ENCODE measurements at regions not wholly inside any gene's neighbourhood (a gene's known extent, or its start where the extent isn't known, plus 50 kb on each side); places are given as distances from the start of the nearest gene placed in this dataset.
A peak's percentile ranks its signal among the peaks of the same experiment; 100 is the strongest.
"Not testable (repeated sequence)": the region's sequence is repeated elsewhere in the genome, so short reads cannot be mapped to it uniquely, and the experiment has no call there.

DNA sequence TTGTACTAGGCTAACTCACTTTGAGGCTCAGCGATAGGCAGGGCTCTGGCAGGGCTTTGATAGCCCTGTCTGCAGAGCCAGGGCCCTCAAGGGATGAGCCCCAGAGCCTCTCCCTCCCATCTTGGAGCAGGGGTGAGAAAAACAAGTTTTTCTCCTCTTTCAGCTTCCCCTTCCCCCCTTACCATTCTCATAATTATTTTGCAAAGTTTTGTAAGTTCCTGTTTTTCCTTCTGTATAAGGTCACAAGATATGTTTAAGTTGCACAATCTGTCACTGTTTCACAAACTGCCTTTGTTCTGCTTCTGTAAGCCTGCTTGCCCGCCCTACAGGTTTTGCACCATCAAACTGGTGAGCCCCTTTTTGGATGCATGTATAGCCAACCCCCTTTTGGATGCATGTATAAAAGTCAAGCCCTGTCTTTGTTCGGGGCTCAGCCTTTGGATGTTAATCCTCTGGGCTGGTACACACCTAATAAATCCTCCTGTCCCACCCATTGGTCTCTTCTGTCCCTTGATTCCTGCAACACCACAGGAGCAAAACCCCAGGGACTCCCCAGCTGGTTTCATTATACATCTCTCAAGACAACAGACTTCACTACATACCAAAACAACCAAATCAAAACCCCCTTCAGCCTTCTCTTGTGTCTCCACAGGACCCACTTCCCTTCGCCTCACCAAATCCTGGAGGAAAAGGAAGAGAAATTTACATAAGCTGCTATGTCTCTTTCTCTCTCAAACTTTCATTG lies 52.5 kb upstream of the RESF1 start:
- Histone ChIP-seq H3K36me3 (no peaks in the 10 kb centered on the region), H3K4me1 (no peaks in the 10 kb centered on the region), H3K4me3 (no peak overlapping the region), H3K27me3 (no peaks in the 10 kb centered on the region), H3K9me3 (no peaks in the 10 kb centered on the region), H3K27ac (no peak overlapping the region)
- TF ChIP-seq, protein P1, sequence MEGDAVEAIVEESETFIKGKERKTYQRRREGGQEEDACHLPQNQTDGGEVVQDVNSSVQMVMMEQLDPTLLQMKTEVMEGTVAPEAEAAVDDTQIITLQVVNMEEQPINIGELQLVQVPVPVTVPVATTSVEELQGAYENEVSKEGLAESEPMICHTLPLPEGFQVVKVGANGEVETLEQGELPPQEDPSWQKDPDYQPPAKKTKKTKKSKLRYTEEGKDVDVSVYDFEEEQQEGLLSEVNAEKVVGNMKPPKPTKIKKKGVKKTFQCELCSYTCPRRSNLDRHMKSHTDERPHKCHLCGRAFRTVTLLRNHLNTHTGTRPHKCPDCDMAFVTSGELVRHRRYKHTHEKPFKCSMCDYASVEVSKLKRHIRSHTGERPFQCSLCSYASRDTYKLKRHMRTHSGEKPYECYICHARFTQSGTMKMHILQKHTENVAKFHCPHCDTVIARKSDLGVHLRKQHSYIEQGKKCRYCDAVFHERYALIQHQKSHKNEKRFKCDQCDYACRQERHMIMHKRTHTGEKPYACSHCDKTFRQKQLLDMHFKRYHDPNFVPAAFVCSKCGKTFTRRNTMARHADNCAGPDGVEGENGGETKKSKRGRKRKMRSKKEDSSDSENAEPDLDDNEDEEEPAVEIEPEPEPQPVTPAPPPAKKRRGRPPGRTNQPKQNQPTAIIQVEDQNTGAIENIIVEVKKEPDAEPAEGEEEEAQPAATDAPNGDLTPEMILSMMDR (IDR thresholded peaks at IDR 0.05) = no peak
- TF ChIP-seq POLR2A (IDR thresholded peaks at IDR 0.05) = no peak
- intact Hi-C loops (cut with DNase I; ENCODE audit: low total_unique reads) = no loop called here
- DNase-seq = no peak

DNA sequence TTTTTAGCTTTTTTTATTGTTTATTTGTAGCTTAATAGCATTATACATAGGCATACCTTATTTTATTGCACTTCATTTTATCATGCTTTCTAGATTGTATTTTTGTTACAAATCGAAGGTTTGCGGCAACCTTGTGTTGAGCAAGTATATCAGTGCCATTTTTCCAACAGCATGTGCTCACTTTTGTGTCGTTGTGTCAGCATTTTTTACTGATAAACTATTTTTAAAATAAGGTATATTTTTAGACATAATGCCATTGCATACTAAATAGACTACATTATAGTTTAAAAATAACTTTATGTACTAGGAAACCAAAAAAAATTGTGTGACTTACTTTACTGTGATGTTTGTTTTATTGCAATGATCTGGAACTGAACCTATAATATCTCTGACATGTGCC lies 56.2 kb upstream of the RESF1 start:
- Histone ChIP-seq H3K27ac (no peak overlapping the region), H3K27me3 (no peaks in the 10 kb centered on the region), H3K9me3 (no peaks in the 10 kb centered on the region), H3K36me3 (no peaks in the 10 kb centered on the region), H3K4me1 (no peaks in the 10 kb centered on the region), H3K4me3 (no peak overlapping the region)
- DNase-seq = no peak
- intact Hi-C loops (cut with DNase I; ENCODE audit: low total_unique reads) = no loop called here
- TF ChIP-seq POLR2A (IDR thresholded peaks at IDR 0.05) = no peak
- TF ChIP-seq, protein P1 (IDR thresholded peaks at IDR 0.05) = no peak

DNA sequence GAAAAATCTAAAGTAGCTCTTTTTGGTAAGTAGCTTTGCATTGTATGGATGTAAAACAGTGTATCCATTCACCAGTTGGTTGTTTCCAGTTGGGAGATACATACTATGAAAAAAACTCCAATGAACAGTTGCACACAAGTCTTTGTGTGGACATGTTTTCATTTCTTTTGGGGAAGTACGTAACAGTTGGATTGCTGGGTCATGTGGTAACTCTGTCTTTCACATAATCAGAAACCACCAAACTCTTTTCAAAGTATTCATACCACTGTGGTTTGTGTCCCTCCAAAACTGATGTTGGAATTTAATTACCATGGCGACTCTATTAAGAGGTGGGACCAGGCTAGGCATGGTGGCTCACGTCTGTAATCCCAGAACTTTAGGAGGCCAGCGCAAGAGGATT lies 58.9 kb upstream of the RESF1 start:
- H3K36me3 ChIP-seq = no peaks in the 10 kb centered on the region
- H3K27me3 ChIP-seq = no peaks in the 10 kb centered on the region
- no peaks in the 10 kb centered on the region for H3K9me3 ChIP-seq
- no peak overlapping the region for H3K27ac ChIP-seq
- TF ChIP-seq, protein P1 (IDR thresholded peaks at IDR 0.05) = no peak
- no peak for TF ChIP-seq POLR2A (IDR thresholded peaks at IDR 0.05)
- H3K4me3 ChIP-seq = no peak overlapping the region
- H3K4me1 ChIP-seq = no peaks in the 10 kb centered on the region
- intact Hi-C loops (cut with DNase I; ENCODE audit: low total_unique reads) = no loop called here
- no peak for DNase-seq

DNA sequence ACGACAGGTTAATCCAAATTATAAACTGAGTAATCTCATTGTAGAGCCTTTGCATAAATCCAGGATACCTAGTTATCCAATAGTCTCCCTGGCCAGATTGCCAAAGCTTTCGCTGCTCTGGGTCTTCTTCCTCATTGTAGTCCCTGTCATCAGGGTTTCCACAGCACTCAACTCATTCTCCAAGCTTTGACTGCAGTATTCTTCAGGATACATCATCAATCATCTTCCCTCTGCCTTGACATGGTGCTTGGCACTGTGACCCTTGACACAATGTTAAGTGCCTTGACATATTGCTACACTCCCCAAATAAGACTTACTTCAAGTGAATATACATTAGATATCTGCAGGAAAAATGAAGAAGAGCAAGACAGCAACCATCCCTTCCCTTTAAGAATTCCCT lies 60.1 kb upstream of the RESF1 start:
- H3K4me3 ChIP-seq = no peak overlapping the region
- H3K9me3 ChIP-seq = no peaks in the 10 kb centered on the region
- H3K27me3 ChIP-seq = no peaks in the 10 kb centered on the region
- no peaks in the 10 kb centered on the region for H3K36me3 ChIP-seq
- no peak for TF ChIP-seq POLR2A (IDR thresholded peaks at IDR 0.05)
- TF ChIP-seq, protein P1 (IDR thresholded peaks at IDR 0.05) = no peak
- no peaks in the 10 kb centered on the region for H3K4me1 ChIP-seq
- DNase-seq = no peak
- H3K27ac ChIP-seq = no peak overlapping the region
- intact Hi-C loops (cut with DNase I; ENCODE audit: low total_unique reads) = no loop called here

DNA sequence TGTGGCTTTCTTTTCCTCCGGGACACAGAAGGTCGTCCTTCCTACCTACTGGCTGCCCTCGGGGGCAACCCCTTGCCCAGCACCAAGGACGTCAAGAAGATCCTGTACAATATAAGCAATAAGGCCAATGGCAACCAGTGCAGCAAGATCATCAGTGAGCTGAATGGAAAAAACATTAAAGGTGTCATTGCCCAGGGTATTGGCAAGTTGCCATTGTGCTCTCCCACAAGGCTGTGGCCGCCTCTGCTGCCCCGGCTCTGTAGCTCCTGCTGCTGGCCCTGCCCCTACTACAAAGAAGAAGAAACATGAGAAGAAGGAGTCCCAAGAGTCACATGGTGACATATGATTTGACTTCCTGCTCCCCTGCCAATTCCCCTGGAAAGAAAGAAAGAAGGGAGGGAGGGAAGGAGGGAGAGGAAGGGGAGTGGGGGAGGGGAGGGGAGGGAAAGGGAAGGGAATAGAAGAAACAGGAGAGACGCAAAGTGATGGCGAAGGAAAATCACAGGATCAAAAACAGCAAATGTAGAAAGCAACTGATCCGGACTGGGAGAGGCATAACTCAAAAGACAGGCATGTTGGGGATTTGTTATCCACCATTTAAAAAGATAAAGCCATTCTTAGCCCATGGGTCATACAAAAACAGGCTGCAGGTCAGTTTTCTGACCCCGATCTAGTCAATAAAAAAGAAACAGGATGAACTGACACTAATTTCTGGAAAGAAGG lies 61.3 kb upstream of the RESF1 start:
- no peaks in the 10 kb centered on the region for H3K27me3 ChIP-seq
- TF ChIP-seq, protein P1 (IDR thresholded peaks at IDR 0.05) = no peak
- TF ChIP-seq POLR2A (IDR thresholded peaks at IDR 0.05) = no peak
- H3K9me3 ChIP-seq = no peaks in the 10 kb centered on the region
- DNase-seq = peak in 1 of 2 donors; percentile 16
- no peaks in the 10 kb centered on the region for H3K4me1 ChIP-seq
- H3K27ac ChIP-seq = no peak overlapping the region
- intact Hi-C loops (cut with DNase I; ENCODE audit: low total_unique reads) = no loop called here
- no peak overlapping the region for H3K4me3 ChIP-seq
- no peaks in the 10 kb centered on the region for H3K36me3 ChIP-seq

DNA sequence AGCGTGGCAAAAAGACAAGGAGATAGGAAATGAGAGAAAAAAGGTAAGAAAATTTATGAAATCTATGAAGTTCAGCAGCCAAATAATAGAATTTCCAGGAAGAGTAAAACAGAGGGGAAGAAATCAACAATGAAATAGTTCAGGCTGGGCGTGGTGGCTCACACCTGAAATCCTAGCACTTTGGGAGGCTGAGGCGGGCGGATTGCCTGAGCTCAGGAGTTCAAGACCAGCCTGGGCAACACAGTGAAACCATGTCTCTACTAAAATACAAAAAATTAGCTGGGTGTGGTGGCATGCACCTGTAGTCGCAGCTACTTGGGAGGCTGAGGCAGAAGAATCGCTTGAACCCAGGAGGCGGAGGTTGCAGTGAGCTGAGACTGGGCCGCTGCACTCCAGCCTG lies 62.1 kb upstream of the RESF1 start:
- intact Hi-C loops (cut with DNase I; ENCODE audit: low total_unique reads); H3K9me3 ChIP-seq; H3K36me3 ChIP-seq; H3K27me3 ChIP-seq; H3K4me3 ChIP-seq; DNase-seq; H3K4me1 ChIP-seq: not testable (repeated sequence)
- H3K27ac ChIP-seq = peak overlapping the region; percentile 22

All from uterus (tissue), 3 donors.